ENCODE measurements at regions not wholly inside any gene's neighbourhood (a gene's known extent, or its start where the extent isn't known, plus 50 kb on each side); places are given as distances from the start of the nearest gene placed in this dataset.

GRCh38 chr17:14840616-14841231, 424.4 kb downstream of the PMP22 start:
- DNase-seq (ENCODE audit: low spot score in 2 of 2): no peak
- Mint-ChIP-seq H3K27ac (no peak overlapping the region), H3K36me3 (no peaks in the 10 kb centered on the region), H3K9me3 (peaks cover 2 to 5% of the 10 kb centered on the region in 2 donors)
- ATAC-seq: no peak

GRCh38 chr17:14838567-14838966, 426.6 kb downstream of the PMP22 start:
- Mint-ChIP-seq H3K36me3 (peaks cover 0 to 5% of the 10 kb centered on the region in 2 donors), H3K9me3 (peaks cover 0 to 3% of the 10 kb centered on the region in 2 donors), H3K27ac (no peak overlapping the region)
- no peak for DNase-seq (ENCODE audit: low spot score in 2 of 2)
- ATAC-seq: no peak

GRCh38 chr17:14833201-14833785, 431.8 kb downstream of the PMP22 start:
- Mint-ChIP-seq H3K36me3 (peaks cover 0 to 5% of the 10 kb centered on the region in 2 donors), H3K27ac (no peak overlapping the region), H3K9me3 (peaks cover 0 to 3% of the 10 kb centered on the region in 2 donors)
- peak in 1 of 2 donors; percentile 88 for ATAC-seq
- DNase-seq (ENCODE audit: low spot score in 2 of 2): no peak

GRCh38 chr17:14831491-14831890, 433.6 kb downstream of the PMP22 start:
- H3K9me3 Mint-ChIP-seq: peaks cover 3 to 5% of the 10 kb centered on the region in 2 donors
- ATAC-seq (no peak), DNase-seq (ENCODE audit: low spot score in 2 of 2) (no peak)
- H3K36me3 Mint-ChIP-seq: peaks cover 0 to 5% of the 10 kb centered on the region in 2 donors
- no peak overlapping the region for H3K27ac Mint-ChIP-seq

- ATAC-seq: no peak
- Mint-ChIP-seq H3K9me3 (peaks cover 10 to 22% of the 10 kb centered on the region in 2 donors), H3K27ac (peak overlapping the region in 1 of 2 donors; percentile 37), H3K36me3 (peaks cover 0 to 10% of the 10 kb centered on the region in 2 donors)
- no peak for DNase-seq (ENCODE audit: low spot score in 2 of 2)
These were observed 437.7 kb downstream of the PMP22 start for GRCh38 chr17:14827396-14827919.

GRCh38 chr17:14826358-14826757, 438.8 kb downstream of the PMP22 start:
- H3K36me3 Mint-ChIP-seq: peaks cover 0 to 10% of the 10 kb centered on the region in 2 donors
- no peak overlapping the region for H3K27ac Mint-ChIP-seq
- DNase-seq (ENCODE audit: low spot score in 2 of 2) (no peak), ATAC-seq (no peak)
- peaks cover 10 to 22% of the 10 kb centered on the region in 2 donors for H3K9me3 Mint-ChIP-seq

GRCh38 chr17:14818469-14818868, 446.7 kb downstream of the PMP22 start:
- H3K36me3 Mint-ChIP-seq: no peaks in the 10 kb centered on the region
- no peak overlapping the region for H3K27ac Mint-ChIP-seq
- DNase-seq (ENCODE audit: low spot score in 2 of 2): no peak
- no peaks in the 10 kb centered on the region for H3K9me3 Mint-ChIP-seq
- ATAC-seq: peak in 1 of 2 donors; percentile 16

- ATAC-seq: peak; percentile 65 to 95
- DNase-seq (ENCODE audit: low spot score in 2 of 2): no peak
- H3K27ac Mint-ChIP-seq: no peak overlapping the region
- no peaks in the 10 kb centered on the region for H3K9me3 Mint-ChIP-seq
- no peaks in the 10 kb centered on the region for H3K36me3 Mint-ChIP-seq
These were observed 450.0 kb downstream of the PMP22 start for GRCh38 chr17:14815079-14815478.

- no peak for ATAC-seq
- peak in 1 of 2 donors; percentile 13 for DNase-seq (ENCODE audit: low spot score in 2 of 2)
- H3K36me3 Mint-ChIP-seq: no peaks in the 10 kb centered on the region
- no peaks in the 10 kb centered on the region for H3K9me3 Mint-ChIP-seq
- no peak overlapping the region for H3K27ac Mint-ChIP-seq
These were observed 451.3 kb downstream of the PMP22 start for GRCh38 chr17:14813649-14814370.

GRCh38 chr17:14808425-14808824, 456.7 kb downstream of the PMP22 start:
- ATAC-seq (no peak), DNase-seq (ENCODE audit: low spot score in 2 of 2) (no peak)
- Mint-ChIP-seq H3K27ac (no peak overlapping the region), H3K9me3 (peaks cover 5 to 9% of the 10 kb centered on the region in 2 donors), H3K36me3 (peaks cover 0 to 6% of the 10 kb centered on the region in 2 donors)

GRCh38 chr17:14805348-14805747, 459.8 kb downstream of the PMP22 start:
- H3K9me3 Mint-ChIP-seq: peaks cover 5 to 12% of the 10 kb centered on the region in 2 donors
- H3K27ac Mint-ChIP-seq: no peak overlapping the region
- no peak for DNase-seq (ENCODE audit: low spot score in 2 of 2)
- ATAC-seq: no peak
- H3K36me3 Mint-ChIP-seq: peaks cover 0 to 6% of the 10 kb centered on the region in 2 donors

GRCh38 chr17:14803826-14804225, 461.3 kb downstream of the PMP22 start:
- no peak for ATAC-seq
- Mint-ChIP-seq H3K9me3 (peaks cover 5 to 12% of the 10 kb centered on the region in 2 donors), H3K27ac (no peak overlapping the region), H3K36me3 (peaks cover 0 to 6% of the 10 kb centered on the region in 2 donors)
- no peak for DNase-seq (ENCODE audit: low spot score in 2 of 2)

GRCh38 chr17:14797801-14798200, 467.3 kb downstream of the PMP22 start:
- ATAC-seq (no peak), DNase-seq (ENCODE audit: low spot score in 2 of 2) (no peak)
- Mint-ChIP-seq H3K27ac (no peak overlapping the region), H3K9me3 (peaks cover 0 to 4% of the 10 kb centered on the region in 2 donors), H3K36me3 (no peaks in the 10 kb centered on the region)

GRCh38 chr17:14797021-14797420, 468.1 kb downstream of the PMP22 start:
- Mint-ChIP-seq H3K36me3 (no peaks in the 10 kb centered on the region), H3K9me3 (peaks cover 0 to 4% of the 10 kb centered on the region in 2 donors), H3K27ac (no peak overlapping the region)
- ATAC-seq (no peak), DNase-seq (ENCODE audit: low spot score in 2 of 2) (no peak)

- ATAC-seq: no peak
These were observed 470.2 kb downstream of the PMP22 start for GRCh38 chr17:14794961-14795360.

GRCh38 chr17:14793237-14793636, 471.9 kb downstream of the PMP22 start:
- DNase-seq (ENCODE audit: low spot score in 2 of 2): no peak
- ATAC-seq: no peak
- no peaks in the 10 kb centered on the region for H3K9me3 Mint-ChIP-seq
- no peak overlapping the region for H3K27ac Mint-ChIP-seq
- no peaks in the 10 kb centered on the region for H3K36me3 Mint-ChIP-seq

More at GRCh38 chr17:14794961-14795360, 470.2 kb downstream of the PMP22 start:
- Mint-ChIP-seq H3K9me3 (no peaks in the 10 kb centered on the region), H3K27ac (no peak overlapping the region), H3K36me3 (no peaks in the 10 kb centered on the region)
- DNase-seq (ENCODE audit: low spot score in 2 of 2): no peak

GRCh38 chr17:14792746-14793145, 472.4 kb downstream of the PMP22 start:
- Mint-ChIP-seq H3K27ac (no peak overlapping the region), H3K36me3 (no peaks in the 10 kb centered on the region), H3K9me3 (no peaks in the 10 kb centered on the region)
- ATAC-seq: no peak
- no peak for DNase-seq (ENCODE audit: low spot score in 2 of 2)
